ENCODE measurements at regions not wholly inside any gene's neighbourhood (a gene's known extent, or its start where the extent isn't known, plus 50 kb on each side); places are given as distances from the start of the nearest gene placed in this dataset.

- no peak for TF ChIP-seq POLR2A (IDR thresholded peaks at IDR 0.05)
- no peak for TF ChIP-seq CTCF (IDR thresholded peaks at IDR 0.05)
Measured at GRCh38 chr16:9177861-9178260, 86.4 kb downstream of the HAPSTR1 start.
